Pancreas (tissue), 10 donors: ENCODE measurements at regions not wholly inside any gene's neighbourhood (a gene's known extent, or its start where the extent isn't known, plus 50 kb on each side); places are given as distances from the start of the nearest gene placed in this dataset.

Experiments used
- ATAC-seq, 4 donors: fragments of 200-7000 bp; cut with Tn5 transposase; one replicate each; pipeline versions ENCODE4 v1.8.0 to v1.9.1; 2020; ENCODE audit warnings: mild to moderate bottlenecking in 4 of 4, moderate library complexity in 4 of 4
- DNase-seq, 6 donors: peaks; one replicate each; pipeline ENCODE4 v3.0.0-alpha.2; 2020
- FAIRE-seq: peaks from 2 replicates; lab custom pipeline; 2012; peaks lifted over from hg19 to GRCh38; lab: Jason Lieb, UNC
- H3K27ac ChIP-seq, 4 donors: fragments of 200-600 bp; sonication (generic); 1 replicate in 3 of 4; 2 replicates in 1 of 4; pipeline versions ENCODE4 v1.5.0 to v1.8.0; 2020
- H3K27me3 ChIP-seq, 4 donors: fragments of 200-600 bp; one replicate each; pipeline ENCODE4 v1.8.0; 2021
- H3K36me3 ChIP-seq, 3 donors: fragments of 200-600 bp; sonication (generic) in 1 of 3; one replicate each; pipeline versions ENCODE4 v1.5.0 to v1.8.0; 2020 to 2021
- H3K4me1 ChIP-seq, 3 donors: fragments of 200-600 bp; one replicate each; pipeline ENCODE4 v1.8.0; 2021
- H3K4me3 ChIP-seq, 4 donors: fragments of 200-600 bp; sonication (generic) in 2 of 4; one replicate each; pipeline versions ENCODE4 v1.5.0 to v1.8.0; 2020 to 2021
- H3K9me3 ChIP-seq, 4 donors: fragments of 200-600 bp; one replicate each; pipeline ENCODE4 v1.8.0; 2021
- WGBS, 2 donors: extraction: QIAGEN DNeasy Blood & Tissue Kit; methylation state at CpG; one replicate each; pipeline ENCODE4 v1.1.7; 2013; 5-methylcytosine and 5-hydroxymethylcytosine counted together
- intact Hi-C, 3 donors: fragments of 100-400 bp; cut with DNase I; formaldehyde crosslinking; loops; one replicate each; pipeline versions ENCODE4 v1.11.1 to v1.14.2; 2022
- TF ChIP-seq, protein P1 (sequence below), 4 donors: fragments of 200-600 bp; sonication (generic) in 3 of 4; IDR thresholded peaks; one replicate each; pipeline versions ENCODE4 v1.5.0 to v1.8.0; 2021; ENCODE audit warnings: antibody characterized with exemption in 4 of 4
- donor health status: healthy with polysubstance abuse.
- donor health status: DM: no; HTN: no; CAD: no; lungs with moderate emphysema.
- donor health status: DM: no; HTN: no; CAD: no.
- donor health status: control.
- donor health status: control.
- donor health status: Bipolar disorder and iron deficiency.
- donor health status: DM: yes; HTN: yes; CAD: no.
- donor health status: DM: no; HTN: no; CAD: no.
- donor health status: DM: no; HTN: no; CAD: no.
- donor health status: DM: yes; HTN: yes; CAD: no.

DNA sequence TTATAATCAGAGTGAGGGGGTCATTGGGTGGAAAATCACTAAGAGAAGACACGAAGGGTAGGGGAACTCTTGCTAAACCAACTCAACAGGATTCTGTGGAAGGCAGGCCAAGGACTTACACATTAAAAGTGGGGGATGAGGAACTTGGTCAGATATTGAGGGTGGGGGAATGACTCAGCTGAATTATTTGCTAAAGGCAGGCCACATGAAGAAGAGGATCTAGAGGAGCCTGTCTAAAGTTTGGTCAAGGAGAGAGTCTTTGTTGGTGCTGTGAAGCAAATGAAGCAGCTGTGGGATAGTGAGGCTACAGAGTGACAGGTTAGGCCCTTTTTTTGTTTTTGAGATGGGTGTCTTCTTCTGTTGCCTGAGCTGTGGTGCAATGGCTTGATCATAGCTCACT, 63.9 kb upstream of the SPRY4 start:
- no peaks in the 10 kb centered on the region for H3K36me3 ChIP-seq
- no peaks in the 10 kb centered on the region for H3K27me3 ChIP-seq
- DNase-seq (no peak), FAIRE-seq (no peak), ATAC-seq (no peak)
- H3K4me1 ChIP-seq, result no peaks in the 10 kb centered on the region
- no peaks in the 10 kb centered on the region for H3K9me3 ChIP-seq
- TF ChIP-seq, protein P1, sequence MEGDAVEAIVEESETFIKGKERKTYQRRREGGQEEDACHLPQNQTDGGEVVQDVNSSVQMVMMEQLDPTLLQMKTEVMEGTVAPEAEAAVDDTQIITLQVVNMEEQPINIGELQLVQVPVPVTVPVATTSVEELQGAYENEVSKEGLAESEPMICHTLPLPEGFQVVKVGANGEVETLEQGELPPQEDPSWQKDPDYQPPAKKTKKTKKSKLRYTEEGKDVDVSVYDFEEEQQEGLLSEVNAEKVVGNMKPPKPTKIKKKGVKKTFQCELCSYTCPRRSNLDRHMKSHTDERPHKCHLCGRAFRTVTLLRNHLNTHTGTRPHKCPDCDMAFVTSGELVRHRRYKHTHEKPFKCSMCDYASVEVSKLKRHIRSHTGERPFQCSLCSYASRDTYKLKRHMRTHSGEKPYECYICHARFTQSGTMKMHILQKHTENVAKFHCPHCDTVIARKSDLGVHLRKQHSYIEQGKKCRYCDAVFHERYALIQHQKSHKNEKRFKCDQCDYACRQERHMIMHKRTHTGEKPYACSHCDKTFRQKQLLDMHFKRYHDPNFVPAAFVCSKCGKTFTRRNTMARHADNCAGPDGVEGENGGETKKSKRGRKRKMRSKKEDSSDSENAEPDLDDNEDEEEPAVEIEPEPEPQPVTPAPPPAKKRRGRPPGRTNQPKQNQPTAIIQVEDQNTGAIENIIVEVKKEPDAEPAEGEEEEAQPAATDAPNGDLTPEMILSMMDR (IDR thresholded peaks at IDR 0.05), result no peak
- WGBS, 2 donors, result 61 to 73% methylated on average over 1 of the region's 1 CpG
- no peak overlapping the region for H3K4me3 ChIP-seq
- intact Hi-C loops, result no loop called here
- no peak overlapping the region for H3K27ac ChIP-seq

DNA sequence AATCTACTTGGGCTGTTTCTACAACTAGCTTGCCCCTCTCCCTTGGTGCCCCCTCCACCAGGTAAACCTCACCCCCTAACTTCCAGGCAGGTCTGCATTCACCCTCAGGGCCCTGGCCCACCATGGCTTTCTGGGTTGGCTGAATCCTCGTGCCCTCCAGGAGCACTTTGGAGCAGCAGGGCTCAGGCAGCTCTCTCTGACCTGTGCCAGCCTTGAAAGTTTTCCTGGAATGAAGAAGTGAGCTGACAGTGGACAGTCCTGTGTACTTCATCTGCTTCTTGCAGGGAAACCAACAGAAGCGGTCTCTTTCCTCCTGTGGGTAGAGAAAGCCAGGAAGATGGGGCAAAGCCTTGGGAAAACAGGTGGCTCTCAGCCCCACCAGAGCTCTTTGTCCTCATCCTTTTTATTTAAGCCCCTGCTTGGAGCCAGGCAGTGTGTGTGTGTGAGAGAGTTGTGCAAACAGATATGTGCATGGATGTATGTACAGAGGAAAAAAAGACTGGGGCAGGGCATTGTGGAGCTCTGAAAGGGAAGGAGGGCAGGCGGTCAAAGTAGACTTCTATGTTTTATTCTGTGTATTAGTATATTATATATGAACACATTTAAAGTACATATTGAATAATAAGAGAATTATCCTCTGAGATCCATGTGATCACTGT, 62.3 kb upstream of the SPRY4 start:
- DNase-seq, result no peak
- no peak for ATAC-seq

DNA sequence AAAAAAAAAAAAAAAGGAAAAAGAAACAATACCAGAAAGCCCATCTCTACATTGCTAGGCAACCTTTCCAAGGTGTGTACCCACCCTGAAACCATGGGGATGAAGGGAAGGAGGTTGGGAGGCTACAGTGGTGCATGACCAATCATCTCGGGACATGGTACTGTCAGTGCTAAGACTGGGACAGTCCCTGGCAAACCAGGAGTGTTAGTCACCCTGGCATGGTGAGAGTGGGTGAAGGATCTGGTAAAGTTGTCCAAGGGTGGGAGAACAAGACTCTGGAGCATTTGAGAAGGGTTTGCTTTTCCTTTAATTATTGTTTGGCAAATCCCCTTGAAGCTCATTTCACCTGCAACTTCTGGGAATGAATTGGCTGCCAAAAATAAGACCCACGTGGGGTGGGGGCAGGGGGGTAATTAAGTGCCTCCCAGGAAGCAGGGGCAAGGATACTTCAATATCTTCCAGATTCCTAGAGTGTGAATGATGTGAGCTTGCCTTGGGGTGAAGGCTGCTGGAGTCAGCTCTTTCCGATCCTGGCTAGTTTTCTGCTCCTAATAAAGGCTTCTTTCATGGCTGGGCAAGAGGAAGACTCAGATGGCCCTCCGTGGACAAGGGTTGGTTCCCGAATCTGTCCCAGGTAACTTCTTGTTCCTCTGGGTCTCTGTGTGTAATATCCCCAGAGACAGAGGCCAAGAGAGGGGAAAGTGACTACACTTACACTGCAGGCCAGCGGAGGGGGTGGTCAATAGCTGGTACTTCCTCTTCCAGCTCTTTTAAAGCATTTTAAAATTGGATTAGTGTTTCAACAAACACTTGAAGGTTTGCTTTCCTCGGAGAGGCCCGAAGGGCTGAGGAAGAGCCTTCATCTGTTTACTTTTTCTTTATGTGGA, 61.6 kb upstream of the SPRY4 start:
- DNase-seq (no peak), FAIRE-seq (no peak), ATAC-seq (no peak)
- intact Hi-C loops, result no loop called here
- no peak overlapping the region for H3K27ac ChIP-seq
- no peaks in the 10 kb centered on the region for H3K36me3 ChIP-seq
- TF ChIP-seq, protein P1 (IDR thresholded peaks at IDR 0.05), result no peak
- WGBS, 2 donors, result 48 to 49% methylated on average over 8 of the region's 8 CpGs
- H3K27me3 ChIP-seq, result no peaks in the 10 kb centered on the region
- H3K4me3 ChIP-seq, result no peak overlapping the region
- no peaks in the 10 kb centered on the region for H3K9me3 ChIP-seq
- H3K4me1 ChIP-seq, result no peaks in the 10 kb centered on the region

More for the DNA sequence above, 62.3 kb upstream of the SPRY4 start:
- no peaks in the 10 kb centered on the region for H3K27me3 ChIP-seq
- no peak for FAIRE-seq
- TF ChIP-seq, protein P1 (IDR thresholded peaks at IDR 0.05), result no peak
- intact Hi-C loops, result no loop called here
- H3K36me3 ChIP-seq, result no peaks in the 10 kb centered on the region
- H3K9me3 ChIP-seq, result no peaks in the 10 kb centered on the region
- WGBS, 2 donors, result 64 to 83% methylated on average over 3 of the region's 3 CpGs
- H3K27ac ChIP-seq, result no peak overlapping the region
- H3K4me1 ChIP-seq, result no peaks in the 10 kb centered on the region
- H3K4me3 ChIP-seq, result no peak overlapping the region

DNA sequence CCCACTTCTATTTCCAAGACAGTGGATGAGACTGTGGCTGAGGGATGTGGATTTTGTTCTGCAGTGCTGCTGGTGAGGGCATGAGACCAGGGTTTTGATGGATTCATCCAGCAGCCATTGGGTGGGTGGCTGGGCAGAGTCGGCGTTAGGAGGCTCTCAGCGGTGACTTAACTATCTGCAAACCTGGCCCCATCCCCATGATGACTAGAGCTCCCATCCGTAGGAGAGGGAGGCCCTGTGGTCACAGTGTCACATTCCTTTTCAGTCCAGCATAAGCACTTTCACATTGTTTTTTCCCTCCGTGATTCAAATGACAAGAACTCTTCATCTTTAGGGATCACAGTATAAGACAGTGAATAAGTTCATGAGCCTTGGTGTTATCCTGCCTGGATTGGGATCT, 60.4 kb upstream of the SPRY4 start:
- no peaks in the 10 kb centered on the region for H3K9me3 ChIP-seq
- ATAC-seq (no peak), FAIRE-seq (no peak), DNase-seq (no peak)
- H3K4me1 ChIP-seq, result no peaks in the 10 kb centered on the region
- WGBS, 2 donors, result 75 to 77% methylated on average over 5 of the region's 5 CpGs
- H3K4me3 ChIP-seq, result no peak overlapping the region
- no peak overlapping the region for H3K27ac ChIP-seq
- intact Hi-C loops, result no loop called here
- TF ChIP-seq, protein P1 (IDR thresholded peaks at IDR 0.05), result no peak
- H3K27me3 ChIP-seq, result no peaks in the 10 kb centered on the region
- no peaks in the 10 kb centered on the region for H3K36me3 ChIP-seq

DNA sequence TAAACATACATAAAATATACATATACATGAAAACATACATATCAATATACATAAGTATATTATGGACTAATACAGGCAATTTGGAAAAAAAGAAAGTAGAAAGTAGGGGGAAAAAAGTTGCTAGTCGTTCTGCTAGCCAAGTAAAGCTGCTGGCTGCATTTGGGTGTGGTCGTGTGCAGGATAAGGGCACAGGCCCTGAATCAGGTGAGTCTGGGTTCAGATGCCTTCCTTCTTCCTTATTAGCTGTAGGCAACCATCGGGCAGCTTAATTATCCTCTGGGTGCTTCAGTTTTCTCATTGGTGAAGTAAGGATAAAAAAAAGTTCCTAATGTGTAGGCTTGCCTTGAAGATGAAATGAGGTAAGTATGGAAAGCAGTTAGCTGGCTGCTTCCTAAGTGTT, 59.2 kb upstream of the SPRY4 start:
- WGBS, 2 donors, result 70 to 80% methylated on average over 3 of the region's 3 CpGs
- intact Hi-C loops, result no loop called here
- Histone ChIP-seq H3K9me3 (no peaks in the 10 kb centered on the region), H3K4me1 (no peaks in the 10 kb centered on the region), H3K36me3 (no peaks in the 10 kb centered on the region), H3K27ac (no peak overlapping the region), H3K4me3 (no peak overlapping the region), H3K27me3 (no peaks in the 10 kb centered on the region)
- TF ChIP-seq, protein P1 (IDR thresholded peaks at IDR 0.05), result no peak
- DNase-seq, result no peak
- no peak for ATAC-seq
- FAIRE-seq, result no peak
